Keratinocyte (primary cell): ENCODE measurements at regions not wholly inside any gene's neighbourhood (a gene's known extent, or its start where the extent isn't known, plus 50 kb on each side); places are given as distances from the start of the nearest gene placed in this dataset.

Experiments used
- DNase-seq: peaks from one replicate; pipeline ENCODE4 v3.0.0-alpha.2; 2011; ENCODE audit warnings: low read depth, missing footprints, low spot score
- FAIRE-seq: peaks from 2 replicates; lab custom pipeline; 2011; peaks lifted over from hg19 to GRCh38; lab: Jason Lieb, UNC
- H2AFZ ChIP-seq: 2 replicates; pipeline ENCODE4 v1.6.0; 2012; ENCODE audit warnings: low read length, control low read depth, inconsistent platforms; ENCODE audit not compliant: control insufficient read depth
- H3K27ac ChIP-seq: 2 replicates; pipeline ENCODE4 v1.5.1; 2011; ENCODE audit warnings: low read length; ENCODE audit not compliant: control insufficient read depth, insufficient read depth
- H3K27me3 ChIP-seq: 3 replicates; pipeline ENCODE4 v1.6.0; 2011; ENCODE audit warnings: low read length; ENCODE audit not compliant: control insufficient read depth, insufficient read depth; ENCODE audit errors: extremely low read depth
- H3K36me3 ChIP-seq, 2 experiments: 2 replicates in 1 of 2; 3 replicates in 1 of 2; pipeline ENCODE4 v1.5.1; 2011; ENCODE audit warnings: low read length in 2 of 2, mild to moderate bottlenecking in 1 of 2; ENCODE audit not compliant: control insufficient read depth in 2 of 2, insufficient read depth in 2 of 2; ENCODE audit errors: extremely low read depth in 1 of 2
- H3K4me1 ChIP-seq: 3 replicates; pipeline ENCODE4 v1.5.1; 2011; ENCODE audit warnings: low read length; ENCODE audit not compliant: control insufficient read depth, insufficient read depth; ENCODE audit errors: extremely low read depth
- H3K4me2 ChIP-seq: 3 replicates; pipeline ENCODE4 v1.6.0; 2011; ENCODE audit warnings: low read depth, low read length; ENCODE audit not compliant: control insufficient read depth, insufficient read depth; ENCODE audit errors: extremely low read depth
- H3K4me3 ChIP-seq, 3 experiments: fragments of 200-600 bp in 1 of 3; sonication (generic) in 1 of 3; 2 replicates in 2 of 3; 3 replicates in 1 of 3; pipeline ENCODE4 v1.5.1; 2011 to 2016; ENCODE audit warnings: low read length in 3 of 3, mild to moderate bottlenecking in 3 of 3, control low read depth in 2 of 3, inconsistent platforms in 1 of 3, low read depth in 1 of 3, mixed read lengths in 1 of 3, mixed run types in 1 of 3, moderate library complexity in 1 of 3; ENCODE audit not compliant: control insufficient read depth in 2 of 3, insufficient read depth in 2 of 3; ENCODE audit errors: extremely low read depth in 1 of 3
- H3K79me2 ChIP-seq: 2 replicates; pipeline ENCODE4 v1.6.0; 2012; ENCODE audit warnings: low read length; ENCODE audit not compliant: control insufficient read depth, insufficient read depth
- H3K9ac ChIP-seq: 3 replicates; pipeline ENCODE4 v1.6.0; 2011; ENCODE audit warnings: low read length; ENCODE audit not compliant: control insufficient read depth, insufficient read depth; ENCODE audit errors: extremely low read depth
- H3K9me1 ChIP-seq: 3 replicates; pipeline ENCODE4 v1.6.0; 2011; ENCODE audit warnings: low read length; ENCODE audit not compliant: control insufficient read depth, insufficient read depth; ENCODE audit errors: extremely low read depth
- H3K9me3 ChIP-seq: 2 replicates; pipeline ENCODE4 v1.5.1; 2012; ENCODE audit warnings: low read depth, low read length; ENCODE audit not compliant: control insufficient read depth
- H4K20me1 ChIP-seq: 3 replicates; pipeline ENCODE4 v1.6.0; 2011; ENCODE audit warnings: low read length; ENCODE audit not compliant: control insufficient read depth, insufficient read depth; ENCODE audit errors: extremely low read depth
- EZH2 ChIP-seq: IDR thresholded peaks from one replicate; pipeline ENCODE4 v1.6.1; 2012; ENCODE audit warnings: inconsistent platforms, mild to moderate bottlenecking, low read length, moderate library complexity
- dilution Hi-C: fragments of 300-500 bp; cut with MboI; formaldehyde crosslinking; loops from one replicate; pipeline ENCODE4 v1.7.0; 2020; ENCODE audit warnings: low sequenced_read_pairs; ENCODE audit not compliant: extremely low pct_ligation_motif_present
- TF ChIP-seq, protein P1 (sequence below), 3 experiments: IDR thresholded peaks in 1 of 3; conservative IDR thresholded peaks in 1 of 3; optimal IDR thresholded peaks in 1 of 3; 2 replicates in 2 of 3; 3 replicates in 1 of 3; pipeline versions ENCODE3 to v1.5.1; 2011; ENCODE audit warnings: low read length in 3 of 3, mild to moderate bottlenecking in 3 of 3, moderate library complexity in 2 of 3, control low read depth in 1 of 3, inconsistent platforms in 1 of 3; ENCODE audit not compliant: insufficient read depth in 2 of 3; ENCODE audit errors: extremely low read depth in 1 of 3

- H3K4me1 ChIP-seq, result peaks cover 17% of the 10 kb centered on the region
- H3K79me2 ChIP-seq, result no peaks in the 10 kb centered on the region
- no peak overlapping the region for H3K4me2 ChIP-seq
- H3K27ac ChIP-seq, result no peak overlapping the region
- no peak for DNase-seq
- H3K27me3 ChIP-seq, result no peaks in the 10 kb centered on the region
- no peaks in the 10 kb centered on the region for H3K9me1 ChIP-seq
- H2AFZ ChIP-seq, result no peak overlapping the region
- dilution Hi-C loops, result no loop called here
- no peak overlapping the region for H3K9ac ChIP-seq
- H3K36me3 ChIP-seq, result no peaks in the 10 kb centered on the region
- TF ChIP-seq, protein P1, sequence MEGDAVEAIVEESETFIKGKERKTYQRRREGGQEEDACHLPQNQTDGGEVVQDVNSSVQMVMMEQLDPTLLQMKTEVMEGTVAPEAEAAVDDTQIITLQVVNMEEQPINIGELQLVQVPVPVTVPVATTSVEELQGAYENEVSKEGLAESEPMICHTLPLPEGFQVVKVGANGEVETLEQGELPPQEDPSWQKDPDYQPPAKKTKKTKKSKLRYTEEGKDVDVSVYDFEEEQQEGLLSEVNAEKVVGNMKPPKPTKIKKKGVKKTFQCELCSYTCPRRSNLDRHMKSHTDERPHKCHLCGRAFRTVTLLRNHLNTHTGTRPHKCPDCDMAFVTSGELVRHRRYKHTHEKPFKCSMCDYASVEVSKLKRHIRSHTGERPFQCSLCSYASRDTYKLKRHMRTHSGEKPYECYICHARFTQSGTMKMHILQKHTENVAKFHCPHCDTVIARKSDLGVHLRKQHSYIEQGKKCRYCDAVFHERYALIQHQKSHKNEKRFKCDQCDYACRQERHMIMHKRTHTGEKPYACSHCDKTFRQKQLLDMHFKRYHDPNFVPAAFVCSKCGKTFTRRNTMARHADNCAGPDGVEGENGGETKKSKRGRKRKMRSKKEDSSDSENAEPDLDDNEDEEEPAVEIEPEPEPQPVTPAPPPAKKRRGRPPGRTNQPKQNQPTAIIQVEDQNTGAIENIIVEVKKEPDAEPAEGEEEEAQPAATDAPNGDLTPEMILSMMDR (optimal IDR thresholded peaks at IDR 0.05 in 1 of 3, IDR thresholded peaks at IDR 0.05 in 1 of 3, conservative IDR thresholded peaks at IDR 0.05 in 1 of 3; ENCODE audit: extremely low read depth in 1 of 3, insufficient read depth in 2 of 3, low read length in 3 of 3), result no peak
- no peak for TF ChIP-seq EZH2
- no peaks in the 10 kb centered on the region for H4K20me1 ChIP-seq
- H3K9me3 ChIP-seq, result peaks cover 2% of the 10 kb centered on the region
- H3K4me3 ChIP-seq, result no peak overlapping the region
- FAIRE-seq, result no peak
These were observed 174.0 kb upstream of the FOXQ1 start for GRCh38 chr6:1137849-1138248.

DNA sequence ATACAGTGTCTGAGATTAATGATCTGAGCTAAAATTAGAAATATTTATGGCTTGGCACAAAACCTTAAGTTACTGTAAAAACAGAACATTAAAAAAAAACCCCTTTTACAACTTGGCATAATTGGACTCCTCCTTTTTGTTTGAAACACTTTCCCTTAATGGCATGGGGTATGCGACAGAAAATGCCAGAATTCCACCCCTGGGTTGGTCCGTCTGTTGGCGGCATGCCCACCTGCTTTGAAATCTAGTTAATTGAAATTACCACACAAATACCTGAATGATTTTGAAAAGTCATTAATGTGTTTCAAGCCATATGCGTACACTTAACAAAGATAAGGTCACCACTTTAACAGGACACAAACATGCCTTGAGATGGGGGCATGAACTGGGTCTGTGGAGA is 175.1 kb upstream of the FOXQ1 start:
- Histone ChIP-seq H3K4me3 (peak overlapping the region in 1 of 3 experiments; percentile 30), H3K4me1 (peaks cover 22% of the 10 kb centered on the region), H2AFZ (peak overlapping the region; percentile 71), H3K9me1 (no peaks in the 10 kb centered on the region), H3K9ac (peak overlapping the region; percentile 51), H3K9me3 (no peaks in the 10 kb centered on the region), H3K4me2 (peak overlapping the region; percentile 82), H3K27ac (peak overlapping the region; percentile 52), H3K79me2 (no peaks in the 10 kb centered on the region), H3K36me3 (no peaks in the 10 kb centered on the region), H3K27me3 (no peaks in the 10 kb centered on the region), H4K20me1 (no peaks in the 10 kb centered on the region)
- dilution Hi-C loops, result no loop called here
- no peak for TF ChIP-seq EZH2
- TF ChIP-seq, protein P1 (optimal IDR thresholded peaks at IDR 0.05 in 1 of 3, IDR thresholded peaks at IDR 0.05 in 1 of 3, conservative IDR thresholded peaks at IDR 0.05 in 1 of 3; ENCODE audit: extremely low read depth in 1 of 3, insufficient read depth in 2 of 3, low read length in 3 of 3), result no peak
- FAIRE-seq, result no peak
- no peak for DNase-seq
